NCI-H2081 (cell line): ENCODE measurements at regions not wholly inside any gene's neighbourhood (a gene's known extent, or its start where the extent isn't known, plus 50 kb on each side); places are given as distances from the start of the nearest gene placed in this dataset.

Experiments
- DNase-seq, 2 experiments: peaks; one replicate each; lab custom pipeline; 2025; lab: John Stamatoyannopoulos, UW

DNA sequence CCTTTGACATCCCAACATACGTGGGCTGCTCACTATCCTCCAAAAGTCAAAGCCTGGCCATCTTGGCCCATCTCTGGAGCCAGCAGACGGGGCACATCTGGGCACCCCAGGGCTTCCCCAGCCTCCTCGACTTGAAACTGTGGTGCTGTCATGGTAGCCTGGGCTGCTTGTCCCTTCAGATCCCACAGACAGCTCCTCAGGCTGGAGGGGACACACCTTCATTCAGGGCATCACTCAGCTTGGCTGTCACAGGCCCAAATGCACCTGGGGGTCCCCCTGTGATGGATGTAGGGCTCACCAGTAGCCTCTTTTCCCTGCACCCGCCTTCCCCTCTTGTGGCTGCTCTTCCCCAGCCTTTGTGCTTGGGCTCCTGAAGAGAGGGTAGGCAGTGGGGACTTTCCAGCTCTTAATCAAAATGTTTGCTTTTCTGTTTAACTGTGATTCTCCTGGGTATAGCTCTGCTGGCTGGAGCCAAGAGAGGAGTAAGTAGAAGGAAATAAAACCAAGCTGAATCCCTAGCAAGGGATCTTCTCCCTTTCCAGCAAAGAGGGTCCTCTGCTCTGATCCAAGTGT lies 92.3 kb downstream of the GYPC start:
- no peak for DNase-seq

DNA sequence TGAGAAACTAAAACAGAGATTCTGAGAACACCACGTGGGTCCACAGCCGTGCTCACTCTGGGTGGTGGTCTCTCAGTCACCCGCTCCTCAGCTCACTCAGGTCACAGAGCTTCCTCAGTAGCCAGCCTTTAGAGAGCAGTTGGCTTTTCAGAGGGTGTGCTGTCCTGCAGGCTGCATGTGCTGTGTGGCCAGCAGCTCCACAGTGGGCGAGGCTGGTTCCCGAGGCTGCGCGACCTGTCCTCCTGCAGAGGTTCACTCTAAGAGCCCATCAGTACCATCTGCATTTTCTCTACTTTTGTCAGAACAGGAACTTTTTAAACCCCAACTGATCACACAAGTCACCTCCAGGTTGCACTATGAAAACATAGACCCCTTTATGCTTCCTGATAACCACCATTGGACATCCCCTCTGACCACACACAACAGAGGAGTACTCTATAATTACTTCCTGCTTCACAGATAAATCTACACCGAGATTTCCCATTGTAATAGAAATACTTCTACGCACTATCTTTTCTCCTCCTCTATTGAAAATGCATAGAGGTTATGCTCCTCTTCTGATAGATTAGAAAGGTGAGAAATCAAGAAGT lies 93.1 kb downstream of the GYPC start:
- DNase-seq = no peak

- DNase-seq = no peak
These were observed 93.6 kb downstream of the GYPC start for GRCh38 chr2:126749537-126749936.

DNA sequence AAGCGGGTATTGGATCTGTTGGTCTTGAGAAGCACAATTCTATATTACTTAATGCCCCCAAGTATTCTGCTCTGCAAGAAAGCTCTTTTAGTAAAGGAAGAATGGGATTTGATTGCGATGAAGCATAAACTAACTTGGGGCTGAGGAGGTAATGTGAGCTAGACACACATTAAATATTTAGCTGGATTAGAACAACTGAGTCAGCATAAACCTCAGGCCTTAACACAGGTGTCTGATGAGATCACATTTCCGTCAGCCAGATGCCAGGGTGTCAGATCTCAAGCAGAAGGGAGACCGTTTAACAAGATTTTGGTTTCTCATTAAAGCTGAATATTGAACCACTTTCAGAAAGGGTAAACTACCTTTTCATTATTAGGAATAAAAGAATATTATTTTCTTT lies 94.5 kb downstream of the GYPC start:
- DNase-seq = no peak

GRCh38 chr2:126751477-126751876 lies 95.5 kb downstream of the GYPC start:
- DNase-seq = no peak

- DNase-seq = no peak
These were observed 96.9 kb downstream of the GYPC start for GRCh38 chr2:126752876-126753275.

GRCh38 chr2:126753501-126754212 lies 97.7 kb downstream of the GYPC start:
- no peak for DNase-seq

DNA sequence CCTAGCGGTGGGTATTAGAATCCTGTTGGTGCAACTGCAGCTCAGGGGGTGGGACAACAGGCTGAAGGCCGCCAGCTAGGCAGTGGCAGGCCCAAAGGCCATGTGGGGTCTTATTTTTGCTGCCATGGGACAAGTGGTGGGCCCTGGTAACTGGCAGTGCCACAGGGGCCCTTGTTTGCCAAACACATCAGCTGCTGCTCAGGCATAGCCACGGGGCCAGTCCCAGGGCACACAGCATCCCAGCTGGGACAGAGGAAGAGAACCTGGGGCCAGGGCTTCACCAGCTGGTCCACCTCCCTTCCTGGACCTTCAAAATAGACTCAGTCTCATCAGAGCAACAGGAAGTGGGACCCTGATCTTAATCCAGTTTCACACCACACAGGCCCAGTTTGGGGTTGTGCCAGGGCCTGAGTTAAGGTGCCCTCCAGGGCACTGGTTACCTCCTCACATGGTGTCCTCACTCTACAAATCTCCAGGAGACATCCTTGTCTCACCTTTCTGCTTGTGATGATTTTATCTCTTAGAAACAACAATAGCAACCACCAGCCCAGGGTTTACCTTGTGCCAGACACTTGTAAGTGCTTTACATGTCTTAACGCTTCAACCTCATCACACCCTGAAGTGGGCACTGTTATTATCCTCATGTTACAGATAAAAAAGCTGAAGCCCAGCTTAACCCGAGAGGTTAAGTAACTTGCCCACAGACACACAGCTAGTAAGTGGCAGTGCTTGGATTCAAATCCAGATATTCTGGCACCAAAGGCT lies 98.5 kb downstream of the GYPC start:
- no peak for DNase-seq

DNA sequence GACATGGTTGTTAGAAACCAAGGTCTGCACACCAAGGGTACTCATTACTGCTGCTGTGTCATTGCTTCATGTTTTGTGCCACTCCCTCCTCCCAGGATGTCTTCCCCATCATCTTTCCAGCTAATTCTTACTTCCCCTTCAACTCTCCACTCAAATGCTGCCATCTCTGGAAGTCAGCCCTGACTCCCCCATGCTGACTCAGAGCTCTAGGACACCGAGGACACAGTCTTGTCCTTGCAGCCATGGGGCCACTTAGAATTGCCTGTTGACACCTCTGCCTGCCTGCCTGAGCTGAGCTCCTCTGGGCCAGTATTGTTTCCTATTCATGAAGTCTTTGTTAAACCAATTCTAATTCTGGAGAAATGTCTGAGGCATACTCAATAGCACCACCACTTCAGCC lies 100.2 kb downstream of the GYPC start:
- DNase-seq = no peak

- no peak for DNase-seq
These were observed 105.5 kb downstream of the GYPC start for GRCh38 chr2:126761256-126761980.

GRCh38 chr2:126761981-126762878 lies 106.3 kb downstream of the GYPC start:
- no peak for DNase-seq

DNA sequence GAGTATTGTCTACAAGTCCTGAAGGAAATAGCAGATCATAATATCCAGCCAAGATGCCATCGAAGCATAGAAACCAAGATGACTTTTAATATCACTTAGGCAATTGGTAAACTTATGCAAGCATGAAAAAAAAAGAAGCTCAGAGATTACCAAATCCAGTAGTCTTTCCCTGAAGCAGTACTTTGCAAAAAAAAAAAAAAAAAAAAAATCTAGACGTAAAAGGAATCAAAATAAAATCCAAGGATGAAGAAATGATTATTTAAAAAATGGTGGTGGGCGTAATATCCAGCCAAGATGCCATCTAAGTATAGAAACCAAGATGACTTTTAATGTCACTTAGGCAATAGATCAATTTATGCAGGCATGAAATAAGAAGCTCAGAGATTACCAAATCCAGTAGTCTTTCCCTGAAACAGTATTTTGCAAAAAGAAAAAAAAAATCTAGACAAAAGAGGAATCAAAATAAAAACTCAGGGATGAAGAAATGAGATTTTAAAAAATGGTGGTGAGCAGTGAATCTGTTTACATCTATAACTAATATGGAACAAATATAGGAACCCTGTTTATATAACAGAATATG lies 108.8 kb downstream of the GYPC start:
- DNase-seq = no peak

DNA sequence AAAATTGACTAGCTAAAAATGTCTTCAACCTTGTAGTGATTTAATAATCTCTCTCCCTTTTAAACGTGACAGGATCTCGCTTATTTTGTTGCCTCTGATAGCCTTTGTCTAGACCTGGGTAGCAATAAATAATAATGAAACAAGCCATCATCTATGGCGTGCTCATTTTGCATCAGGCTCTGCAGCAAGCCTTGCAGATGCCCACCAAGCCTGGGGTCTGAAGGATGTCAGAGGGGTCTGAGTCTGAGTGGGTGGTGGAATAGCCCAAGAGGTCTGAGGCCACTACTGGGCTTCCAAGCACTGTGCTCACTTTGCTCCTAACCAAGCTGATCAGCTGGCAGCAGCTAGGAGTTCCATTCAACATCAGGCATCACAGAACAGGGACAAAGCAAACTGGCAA lies 109.4 kb downstream of the GYPC start:
- no peak for DNase-seq

DNA sequence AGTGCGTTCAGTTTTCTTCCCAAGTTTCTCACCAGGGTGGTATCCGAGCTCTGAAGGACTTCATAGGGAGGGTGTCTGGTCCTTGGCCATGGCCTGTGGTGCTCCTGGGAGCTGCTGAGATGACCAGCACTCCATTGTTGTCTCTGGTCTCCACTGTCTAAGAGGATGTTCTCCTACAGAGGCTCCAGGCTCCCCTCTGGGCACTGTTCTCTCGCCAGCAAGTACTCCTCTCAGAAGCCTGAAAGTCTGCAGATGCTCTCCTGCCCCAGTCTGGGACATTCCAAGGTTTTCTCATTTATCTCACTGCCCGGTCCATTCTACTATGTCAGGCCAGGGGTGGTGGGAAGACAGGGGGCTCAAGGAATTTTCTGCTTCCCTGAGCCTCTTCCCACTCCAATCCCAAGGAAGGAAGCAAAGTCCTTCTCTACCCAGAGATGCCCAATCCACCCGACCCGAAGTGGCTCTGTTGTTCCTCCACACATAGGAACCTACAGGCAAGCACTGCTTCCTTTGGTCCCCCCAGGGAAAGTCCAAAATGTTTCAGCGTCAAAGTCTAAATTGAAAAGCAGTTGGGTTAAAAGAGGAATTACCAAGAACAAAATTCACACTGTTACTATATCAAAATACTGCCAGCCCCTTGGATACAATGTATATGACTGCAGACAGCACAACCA lies 110.5 kb downstream of the GYPC start:
- no peak for DNase-seq

DNA sequence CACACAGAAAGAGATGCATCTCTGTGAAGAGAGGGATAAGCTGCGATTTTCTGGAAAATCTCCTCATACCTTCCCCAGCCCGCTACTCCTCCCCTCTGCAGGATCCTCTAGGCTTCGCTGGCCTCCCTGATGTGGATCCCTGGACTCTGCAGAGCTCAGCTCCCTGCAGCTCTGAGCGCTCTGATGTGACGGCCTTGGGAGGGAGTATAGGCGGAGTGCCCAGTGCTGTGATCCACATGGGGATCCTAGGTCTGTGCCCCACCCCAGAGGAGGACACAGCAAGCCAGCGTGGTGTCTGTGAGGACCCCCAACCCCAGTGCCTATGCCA lies 111.0 kb downstream of the GYPC start:
- no peak for DNase-seq

DNA sequence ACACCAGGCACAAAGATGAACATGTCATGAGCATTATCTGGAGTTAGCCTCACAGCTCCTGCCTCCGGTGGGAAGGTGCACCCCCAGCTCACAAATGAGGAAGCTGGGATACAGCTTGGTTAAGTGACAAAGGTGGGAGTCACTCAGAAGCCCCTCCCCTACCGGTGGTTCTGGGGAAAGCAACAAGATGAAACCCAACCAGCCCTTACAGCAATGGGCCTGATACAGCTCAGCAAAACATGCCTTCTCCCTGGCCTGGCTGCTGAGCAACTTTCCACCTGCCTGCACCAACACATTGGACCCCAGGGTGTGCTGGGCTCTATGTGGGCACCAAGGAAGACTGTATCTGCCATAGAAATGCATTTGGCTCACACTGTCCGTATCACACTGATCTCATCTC lies 113.2 kb downstream of the GYPC start:
- no peak for DNase-seq

- DNase-seq = no peak
These were observed 114.5 kb downstream of the GYPC start for GRCh38 chr2:126770466-126770865.

- no peak for DNase-seq
These were observed 115.1 kb downstream of the GYPC start for GRCh38 chr2:126771094-126771493.

DNA sequence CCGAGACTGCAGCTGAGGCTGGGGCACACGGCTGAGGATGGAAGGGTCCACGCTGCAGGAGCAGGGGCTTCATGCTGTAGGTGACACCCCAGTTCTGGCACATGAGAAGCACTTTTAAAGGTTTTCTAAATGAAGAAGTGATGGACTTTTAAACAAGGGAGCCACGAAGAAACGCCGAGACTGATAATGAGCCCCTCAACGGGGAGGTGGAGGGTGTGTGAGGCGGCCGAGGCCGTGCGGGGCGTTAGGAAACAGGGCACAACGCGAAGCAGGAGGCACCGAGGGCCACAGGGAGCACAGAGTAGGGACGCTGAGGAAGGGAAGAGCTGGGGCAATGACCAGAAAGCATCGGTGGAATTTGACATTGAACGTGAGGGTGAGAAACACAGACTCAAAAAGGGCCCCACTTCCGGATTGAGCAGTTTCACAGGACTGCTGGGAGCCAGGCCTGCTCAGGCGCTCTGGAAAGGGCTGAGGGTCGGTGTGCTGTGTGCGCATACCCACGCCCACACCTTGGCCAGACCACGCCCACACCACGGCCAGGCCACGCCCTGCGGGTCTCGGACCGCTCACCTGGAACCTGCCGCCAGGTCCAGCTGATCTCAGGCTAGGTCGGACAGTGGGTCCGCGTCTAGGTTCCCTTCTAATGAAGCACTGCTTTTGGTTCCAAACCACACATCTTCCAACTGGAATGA lies 115.7 kb downstream of the GYPC start:
- DNase-seq = no peak

GRCh38 chr2:126774290-126774689 lies 118.3 kb downstream of the GYPC start:
- DNase-seq = no peak
